ENCODE measurements at regions not wholly inside any gene's neighbourhood (a gene's known extent, or its start where the extent isn't known, plus 50 kb on each side); places are given as distances from the start of the nearest gene placed in this dataset.

DNA sequence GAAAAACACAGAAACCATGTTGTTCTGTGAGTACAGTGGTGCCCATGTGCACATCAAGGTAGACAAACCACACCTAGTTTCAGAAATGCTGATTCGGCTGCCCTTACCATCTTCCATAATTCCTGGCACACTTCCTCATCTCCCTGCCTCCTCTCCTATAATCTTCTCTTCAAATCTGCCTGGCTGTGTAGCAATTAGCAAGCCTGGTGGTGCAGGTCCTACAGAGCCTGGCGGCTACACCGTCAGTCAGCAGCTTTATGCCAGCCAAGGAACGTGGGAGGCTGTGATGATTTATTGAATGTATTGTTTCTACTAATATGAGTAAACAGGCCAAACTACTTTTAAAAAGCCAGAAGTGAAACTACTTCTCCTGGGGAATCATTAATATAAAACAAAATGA, 106.8 kb downstream of the SEMA6D start:
- no peak overlapping the region for H3K4me2 ChIP-seq (ENCODE audit: low read depth, low read length, poor library complexity, severe bottlenecking)
- no peaks in the 10 kb centered on the region for H4K20me1 ChIP-seq (ENCODE audit: insufficient read depth, low read length, poor library complexity, severe bottlenecking)
- no peaks in the 10 kb centered on the region for H3K9me2 ChIP-seq (replicated peaks; ENCODE audit: low read depth, low read length)
- no peaks in the 10 kb centered on the region for H3K4me1 ChIP-seq (ENCODE audit: insufficient read depth, low read length, poor library complexity, severe bottlenecking)
- H3K27me3 ChIP-seq (ENCODE audit: insufficient read depth, low read length, poor library complexity, severe bottlenecking), result no peaks in the 10 kb centered on the region
- H2AFZ ChIP-seq (ENCODE audit: low read length), result no peak overlapping the region
- no peak overlapping the region for H3K4me3 ChIP-seq (ENCODE audit: low read length, poor library complexity, severe bottlenecking)
- no peaks in the 10 kb centered on the region for H3K36me3 ChIP-seq (ENCODE audit: insufficient read depth, low read length)
- no peaks in the 10 kb centered on the region for H3F3A ChIP-seq (ENCODE audit: low read depth)
- no peaks in the 10 kb centered on the region for H3K79me2 ChIP-seq (ENCODE audit: insufficient read depth, low read length)
- no peak overlapping the region for H3K9ac ChIP-seq (ENCODE audit: low read depth, low read length, poor library complexity, severe bottlenecking)
- no peak for TF ChIP-seq EZH2phosphoT487 (IDR thresholded peaks at IDR 0.05; ENCODE audit: borderline replicate concordance)
- TF ChIP-seq, protein P1, sequence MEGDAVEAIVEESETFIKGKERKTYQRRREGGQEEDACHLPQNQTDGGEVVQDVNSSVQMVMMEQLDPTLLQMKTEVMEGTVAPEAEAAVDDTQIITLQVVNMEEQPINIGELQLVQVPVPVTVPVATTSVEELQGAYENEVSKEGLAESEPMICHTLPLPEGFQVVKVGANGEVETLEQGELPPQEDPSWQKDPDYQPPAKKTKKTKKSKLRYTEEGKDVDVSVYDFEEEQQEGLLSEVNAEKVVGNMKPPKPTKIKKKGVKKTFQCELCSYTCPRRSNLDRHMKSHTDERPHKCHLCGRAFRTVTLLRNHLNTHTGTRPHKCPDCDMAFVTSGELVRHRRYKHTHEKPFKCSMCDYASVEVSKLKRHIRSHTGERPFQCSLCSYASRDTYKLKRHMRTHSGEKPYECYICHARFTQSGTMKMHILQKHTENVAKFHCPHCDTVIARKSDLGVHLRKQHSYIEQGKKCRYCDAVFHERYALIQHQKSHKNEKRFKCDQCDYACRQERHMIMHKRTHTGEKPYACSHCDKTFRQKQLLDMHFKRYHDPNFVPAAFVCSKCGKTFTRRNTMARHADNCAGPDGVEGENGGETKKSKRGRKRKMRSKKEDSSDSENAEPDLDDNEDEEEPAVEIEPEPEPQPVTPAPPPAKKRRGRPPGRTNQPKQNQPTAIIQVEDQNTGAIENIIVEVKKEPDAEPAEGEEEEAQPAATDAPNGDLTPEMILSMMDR (conservative IDR thresholded peaks at IDR 0.05; ENCODE audit: low read length), result no peak
- H3K9me3 ChIP-seq (ENCODE audit: insufficient read depth, low read depth, low read length), result 0 out of 2 replicates have a peak, but pooled peaks cover 3% of the 10 kb centered on the region

DNA sequence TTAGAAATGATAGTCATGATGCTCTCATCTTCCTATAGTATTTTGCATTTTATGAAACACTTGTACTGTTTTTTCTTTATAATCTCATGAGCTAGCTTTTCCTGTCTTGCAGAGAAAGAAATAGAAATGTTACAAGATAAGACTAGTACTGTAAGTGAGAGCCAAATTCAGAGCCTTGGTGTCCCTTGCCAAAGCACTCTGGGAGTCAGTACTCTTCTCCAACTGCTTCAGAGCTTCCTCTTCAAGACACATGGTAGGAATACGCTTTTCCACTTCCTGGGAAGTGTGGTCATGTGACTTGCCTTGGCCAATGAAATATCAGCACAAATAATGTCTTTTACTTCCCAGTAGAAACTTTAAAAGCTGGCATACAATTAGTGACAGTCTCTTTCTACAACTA, 112.4 kb downstream of the SEMA6D start:
- no peaks in the 10 kb centered on the region for H3K79me2 ChIP-seq (ENCODE audit: insufficient read depth, low read length)
- H2AFZ ChIP-seq (ENCODE audit: low read length), result no peak overlapping the region
- H3F3A ChIP-seq (ENCODE audit: low read depth), result no peaks in the 10 kb centered on the region
- 0 out of 2 replicates have a peak, but pooled peaks cover 3% of the 10 kb centered on the region for H3K9me3 ChIP-seq (ENCODE audit: insufficient read depth, low read depth, low read length)
- H3K4me2 ChIP-seq (ENCODE audit: low read depth, low read length, poor library complexity, severe bottlenecking), result no peak overlapping the region
- H3K36me3 ChIP-seq (ENCODE audit: insufficient read depth, low read length), result no peaks in the 10 kb centered on the region
- TF ChIP-seq EZH2phosphoT487 (IDR thresholded peaks at IDR 0.05; ENCODE audit: borderline replicate concordance), result no peak
- TF ChIP-seq, protein P1 (conservative IDR thresholded peaks at IDR 0.05; ENCODE audit: low read length), result no peak
- no peaks in the 10 kb centered on the region for H3K27me3 ChIP-seq (ENCODE audit: insufficient read depth, low read length, poor library complexity, severe bottlenecking)
- no peak overlapping the region for H3K4me3 ChIP-seq (ENCODE audit: low read length, poor library complexity, severe bottlenecking)
- H3K9ac ChIP-seq (ENCODE audit: low read depth, low read length, poor library complexity, severe bottlenecking), result no peak overlapping the region
- no peaks in the 10 kb centered on the region for H4K20me1 ChIP-seq (ENCODE audit: insufficient read depth, low read length, poor library complexity, severe bottlenecking)
- no peaks in the 10 kb centered on the region for H3K4me1 ChIP-seq (ENCODE audit: insufficient read depth, low read length, poor library complexity, severe bottlenecking)
- H3K9me2 ChIP-seq (replicated peaks; ENCODE audit: low read depth, low read length), result no peaks in the 10 kb centered on the region

DNA sequence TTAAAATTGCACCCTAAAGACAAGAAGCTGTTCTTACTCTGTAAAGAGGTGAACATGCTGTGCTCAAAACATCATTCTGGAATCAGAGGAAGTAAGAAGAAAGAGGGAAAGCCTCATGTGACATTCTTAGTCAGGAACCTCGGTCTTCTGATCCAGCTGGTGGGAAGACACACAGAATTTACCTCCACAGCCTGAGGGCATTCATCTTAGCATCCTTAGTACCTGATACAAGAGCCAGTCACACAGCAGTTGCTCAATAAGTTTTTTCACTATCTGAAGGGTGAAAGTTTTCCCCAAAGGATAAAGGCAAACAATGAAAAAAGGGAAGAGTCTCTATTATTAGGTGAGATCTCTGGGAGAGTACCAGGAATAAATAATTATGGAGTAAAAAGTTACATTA, 116.8 kb downstream of the SEMA6D start:
- H2AFZ ChIP-seq (ENCODE audit: low read length), result no peak overlapping the region
- no peaks in the 10 kb centered on the region for H3K4me1 ChIP-seq (ENCODE audit: insufficient read depth, low read length, poor library complexity, severe bottlenecking)
- no peaks in the 10 kb centered on the region for H3K9me3 ChIP-seq (ENCODE audit: insufficient read depth, low read depth, low read length)
- no peak overlapping the region for H3K4me3 ChIP-seq (ENCODE audit: low read length, poor library complexity, severe bottlenecking)
- H3K36me3 ChIP-seq (ENCODE audit: insufficient read depth, low read length), result no peaks in the 10 kb centered on the region
- H3K79me2 ChIP-seq (ENCODE audit: insufficient read depth, low read length), result no peaks in the 10 kb centered on the region
- H4K20me1 ChIP-seq (ENCODE audit: insufficient read depth, low read length, poor library complexity, severe bottlenecking), result no peaks in the 10 kb centered on the region
- H3K4me2 ChIP-seq (ENCODE audit: low read depth, low read length, poor library complexity, severe bottlenecking), result no peak overlapping the region
- no peaks in the 10 kb centered on the region for H3K9me2 ChIP-seq (replicated peaks; ENCODE audit: low read depth, low read length)
- H3F3A ChIP-seq (ENCODE audit: low read depth), result no peaks in the 10 kb centered on the region
- H3K27me3 ChIP-seq (ENCODE audit: insufficient read depth, low read length, poor library complexity, severe bottlenecking), result no peaks in the 10 kb centered on the region
- TF ChIP-seq, protein P1 (conservative IDR thresholded peaks at IDR 0.05; ENCODE audit: low read length), result no peak
- no peak for TF ChIP-seq EZH2phosphoT487 (IDR thresholded peaks at IDR 0.05; ENCODE audit: borderline replicate concordance)
- no peak overlapping the region for H3K9ac ChIP-seq (ENCODE audit: low read depth, low read length, poor library complexity, severe bottlenecking)

All from Loucy (cell line).